ENCODE measurements at regions not wholly inside any gene's neighbourhood (a gene's known extent, or its start where the extent isn't known, plus 50 kb on each side); places are given as distances from the start of the nearest gene placed in this dataset.

GRCh38 chr20:63073738-63074065, 66.9 kb upstream of the BHLHE23 start:
- TF ChIP-seq CTCF (conservative IDR thresholded peaks at IDR 0.05): no peak
- no peak for TF ChIP-seq ZFX (IDR thresholded peaks at IDR 0.05)

GRCh38 chr20:63072991-63073737, 66.4 kb upstream of the BHLHE23 start:
- H3K27ac ChIP-seq: no peak overlapping the region
- TF ChIP-seq CTCF (conservative IDR thresholded peaks at IDR 0.05) (no peak), ZFX (IDR thresholded peaks at IDR 0.05) (no peak)

More at GRCh38 chr20:63073738-63074065, 66.9 kb upstream of the BHLHE23 start:
- H3K27ac ChIP-seq: no peak overlapping the region

- TF ChIP-seq CTCF (conservative IDR thresholded peaks at IDR 0.05): no peak
- no peak for TF ChIP-seq ZFX (IDR thresholded peaks at IDR 0.05)
- no peak overlapping the region for H3K27ac ChIP-seq
Measured at GRCh38 chr20:63072231-63072791, 65.5 kb upstream of the BHLHE23 start.

GRCh38 chr20:63071541-63072181, 64.9 kb upstream of the BHLHE23 start:
- TF ChIP-seq ZFX (IDR thresholded peaks at IDR 0.05): no peak
- no peak for TF ChIP-seq CTCF (conservative IDR thresholded peaks at IDR 0.05)
- H3K27ac ChIP-seq: no peak overlapping the region

GRCh38 chr20:63070771-63071540, 64.2 kb upstream of the BHLHE23 start:
- no peak overlapping the region for H3K27ac ChIP-seq
- TF ChIP-seq ZFX (IDR thresholded peaks at IDR 0.05) (no peak), CTCF (conservative IDR thresholded peaks at IDR 0.05) (no peak)

GRCh38 chr20:63070301-63070625, 63.5 kb upstream of the BHLHE23 start:
- TF ChIP-seq CTCF (conservative IDR thresholded peaks at IDR 0.05) (no peak), ZFX (IDR thresholded peaks at IDR 0.05) (no peak)
- no peak overlapping the region for H3K27ac ChIP-seq

Measured in C4-2B (cell line).